HG03280 (cell line): ENCODE measurements at regions not wholly inside any gene's neighbourhood (a gene's known extent, or its start where the extent isn't known, plus 50 kb on each side); places are given as distances from the start of the nearest gene placed in this dataset.

ENCODE experiments used
- ATAC-seq: cut with Tn5 transposase; IDR thresholded peaks from one replicate; pipeline ENCODE4 v1.9.1; 2021; ENCODE audit warnings: mild to moderate bottlenecking, moderate library complexity; ENCODE audit not compliant: unreplicated experiment

- no peak for ATAC-seq
Observed at GRCh38 chr1:244219149-244219548, 168.1 kb downstream of the ZBTB18 start.

DNA sequence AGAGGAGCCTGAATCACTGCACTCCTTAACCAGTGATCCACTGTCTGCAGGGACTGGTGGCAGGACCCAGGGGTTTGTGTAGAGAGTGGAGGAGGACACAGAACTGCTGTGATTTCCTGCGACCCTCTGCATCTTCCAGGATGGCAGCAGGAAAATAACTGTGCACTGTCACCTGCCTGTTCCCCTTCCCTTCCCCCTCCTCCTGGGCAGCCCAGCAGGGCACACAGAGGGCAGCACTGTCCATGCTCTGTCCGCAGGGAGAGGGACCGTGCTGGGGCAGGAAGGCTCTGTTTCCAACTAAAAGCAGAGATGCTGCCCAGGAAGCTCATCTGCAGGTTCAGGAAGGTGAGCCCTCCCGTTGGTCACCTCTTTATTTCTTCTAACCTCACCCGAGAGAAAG lies 168.7 kb downstream of the ZBTB18 start:
- no peak for ATAC-seq

DNA sequence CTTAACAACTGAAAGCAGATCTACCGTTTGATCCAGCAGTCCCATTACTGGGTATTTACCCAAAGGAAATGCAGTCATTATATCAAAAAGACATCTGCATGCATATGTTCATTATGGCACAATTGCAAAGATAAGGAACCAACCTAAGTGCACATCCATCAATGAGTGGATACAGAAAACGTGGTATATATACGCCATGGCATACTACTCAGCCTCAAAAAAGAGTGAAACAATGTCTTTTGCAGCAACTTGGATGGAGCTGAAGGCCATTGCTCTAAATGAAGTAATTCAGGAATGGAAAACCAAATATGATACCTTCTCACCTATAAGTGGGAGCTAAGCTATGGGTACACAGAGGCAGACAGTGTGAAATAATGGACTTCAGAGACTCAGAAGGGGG lies 169.3 kb downstream of the ZBTB18 start:
- ATAC-seq: no peak

DNA sequence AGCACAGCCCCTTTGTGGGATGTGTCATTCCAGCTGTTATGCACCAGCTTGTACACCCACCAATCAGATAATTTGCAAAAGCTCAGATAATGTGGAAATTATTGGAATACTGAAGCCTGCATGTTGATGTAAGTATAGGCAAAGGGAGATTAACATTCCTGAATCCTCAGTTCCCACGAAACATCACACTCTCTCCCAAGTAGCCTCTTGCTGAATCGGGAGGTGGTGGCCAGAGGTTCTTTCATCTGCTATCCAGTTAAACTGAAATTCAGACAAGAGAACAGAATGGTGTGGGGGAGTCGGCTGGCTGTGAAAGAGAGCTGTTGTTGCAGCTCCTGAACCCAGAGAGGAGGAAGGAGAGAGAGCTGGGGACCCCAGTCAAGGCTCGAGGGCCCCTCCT lies 170.9 kb downstream of the ZBTB18 start:
- no peak for ATAC-seq

DNA sequence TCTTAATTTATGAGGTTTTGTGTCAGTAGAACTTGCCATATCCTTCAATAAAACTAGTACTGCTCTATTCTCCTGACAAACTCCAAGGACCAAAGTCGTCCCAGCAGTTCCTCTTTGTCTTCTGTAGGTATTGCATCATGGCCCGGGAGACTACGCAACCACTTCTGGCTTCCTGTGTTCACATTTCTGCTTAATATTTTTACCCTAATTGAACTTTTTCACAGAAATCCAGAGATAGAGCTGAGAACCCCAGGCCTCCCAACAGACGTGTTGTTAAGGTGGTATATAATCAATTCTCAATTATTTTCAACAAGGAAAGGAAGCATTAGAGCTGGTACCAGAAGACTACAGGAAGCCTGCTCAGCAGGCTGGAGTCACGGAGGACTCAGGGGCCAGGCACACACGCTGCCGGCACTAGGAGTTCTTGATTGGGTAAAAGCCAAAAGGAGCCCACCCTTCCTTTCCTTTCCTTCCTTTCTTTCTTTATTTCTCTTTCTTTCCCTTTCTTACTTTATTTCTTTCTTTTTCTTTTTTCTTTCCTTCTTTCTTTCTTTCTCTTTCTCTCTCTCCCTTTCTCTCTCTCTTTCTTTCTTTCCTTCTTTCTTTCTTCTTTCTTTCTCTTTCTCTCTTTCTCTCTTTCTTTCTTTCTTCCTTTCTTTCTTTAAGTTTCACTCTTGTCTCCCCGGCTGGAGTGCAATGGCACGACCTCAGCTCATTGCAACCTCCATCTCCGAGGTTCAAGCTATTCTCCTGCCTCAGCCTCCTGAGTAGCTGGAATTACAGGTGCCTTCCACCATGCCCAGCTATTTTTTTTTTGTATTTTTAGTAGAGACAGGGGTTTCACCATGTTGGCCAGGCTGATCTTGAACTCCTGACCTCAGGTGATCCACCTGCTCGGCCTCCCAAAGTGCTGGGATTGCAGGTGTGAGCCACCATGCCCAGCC lies 173.7 kb downstream of the ZBTB18 start:
- no peak for ATAC-seq

DNA sequence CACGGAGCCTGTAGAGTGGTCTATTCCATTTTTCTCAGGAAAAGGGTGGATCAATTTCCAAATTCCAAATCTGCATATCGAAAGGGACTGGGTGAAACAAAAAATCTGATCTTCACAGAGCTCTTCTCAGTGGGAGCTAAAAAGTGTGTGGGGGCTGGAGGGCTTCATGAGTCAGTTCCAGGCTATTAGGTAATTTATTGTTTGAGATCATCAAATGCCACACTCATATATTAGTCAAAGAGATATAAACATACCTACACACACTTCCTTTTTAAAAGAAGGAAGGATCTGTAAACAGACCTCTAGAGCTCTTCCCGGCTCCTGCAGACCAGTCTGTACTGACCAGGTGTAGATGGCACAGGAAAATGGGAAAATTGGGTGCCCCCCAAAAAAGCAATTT lies 175.4 kb downstream of the ZBTB18 start:
- no peak for ATAC-seq

GRCh38 chr1:244230470-244230869 lies 179.4 kb downstream of the ZBTB18 start:
- no peak for ATAC-seq

DNA sequence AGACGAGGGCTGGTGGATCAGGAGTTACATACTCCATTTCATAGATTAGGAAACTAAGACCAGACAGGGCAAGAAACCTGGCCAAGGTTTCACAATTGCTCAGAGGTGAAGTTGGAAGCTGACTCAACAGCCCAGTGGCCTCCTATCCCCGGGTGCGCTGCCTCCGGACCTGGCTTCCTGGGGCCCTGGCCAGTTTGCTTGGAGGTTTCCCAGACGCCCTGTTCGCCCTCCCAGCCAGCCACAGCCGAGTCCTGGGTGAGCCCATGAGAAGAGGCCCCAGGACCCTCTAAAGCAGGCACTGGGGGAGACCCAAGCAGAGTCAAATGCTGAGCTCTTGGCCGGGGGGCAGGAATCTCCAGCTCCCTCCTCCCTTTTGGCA lies 180.1 kb downstream of the ZBTB18 start:
- no peak for ATAC-seq

DNA sequence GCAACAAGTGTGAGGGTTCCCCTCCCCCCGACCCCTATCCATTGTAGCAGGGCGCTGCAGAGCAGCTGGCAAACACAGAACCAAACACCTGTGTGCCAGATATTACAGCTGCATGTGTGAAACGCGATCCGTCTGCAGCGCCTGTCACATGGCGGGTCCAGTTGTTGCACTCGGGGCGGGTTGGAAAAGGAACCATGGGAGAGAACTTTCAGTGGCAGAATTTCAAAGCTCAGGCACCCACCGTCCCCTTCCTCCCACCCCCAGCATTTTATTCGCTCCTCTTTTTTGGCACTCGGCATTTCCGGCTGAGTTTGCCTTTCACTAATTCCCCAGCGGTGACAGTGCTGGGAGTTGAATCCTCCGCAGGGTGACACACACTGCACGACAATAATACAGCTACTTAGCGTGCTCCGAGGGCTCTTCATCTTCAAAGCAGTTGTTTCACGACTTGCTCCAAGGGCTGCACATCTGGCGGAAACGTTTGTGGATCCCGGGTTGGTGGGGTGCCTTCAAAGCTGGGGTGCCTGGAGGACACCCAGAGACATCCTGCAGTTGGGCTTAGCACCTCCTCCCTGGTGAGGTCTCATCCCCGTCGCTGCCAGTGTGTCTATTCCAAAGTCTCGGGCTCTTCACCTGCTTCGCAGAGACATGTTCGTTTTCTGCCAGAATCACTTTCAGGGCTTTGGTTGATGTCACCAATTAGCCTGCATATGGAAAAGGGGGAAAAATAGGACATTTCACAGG lies 180.7 kb downstream of the ZBTB18 start:
- no peak for ATAC-seq

DNA sequence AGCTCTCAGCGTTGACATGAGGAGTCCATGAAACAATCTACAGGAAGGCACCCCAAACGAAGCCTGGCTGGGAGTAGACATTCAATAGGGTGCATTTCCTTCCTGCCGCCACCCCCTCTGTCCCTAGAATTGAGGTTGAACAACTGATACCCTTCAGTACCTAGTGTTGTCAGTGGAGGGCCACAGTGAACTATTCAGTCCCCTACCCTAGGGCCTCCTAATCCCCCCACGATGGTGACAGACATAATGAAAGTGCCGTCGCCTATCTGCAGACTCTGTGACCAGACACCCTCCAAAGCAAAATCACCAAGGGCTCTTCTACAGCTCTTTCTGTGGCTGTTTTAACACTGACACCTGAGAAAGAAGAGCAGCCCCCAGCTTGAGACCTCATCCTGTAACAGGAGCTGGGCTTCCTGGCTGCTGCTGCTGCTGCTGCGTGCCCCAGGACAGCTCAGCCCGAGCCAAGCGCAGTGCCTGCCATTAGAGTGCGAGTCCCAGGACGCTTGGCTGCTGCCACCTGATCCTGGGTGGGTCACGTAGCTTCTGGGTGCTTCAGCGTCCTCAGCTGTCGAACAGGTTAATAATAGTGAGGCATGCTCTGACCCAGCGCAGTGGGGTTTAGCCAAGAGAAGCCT lies 183.0 kb downstream of the ZBTB18 start:
- ATAC-seq: no peak

GRCh38 chr1:244235157-244235556 lies 184.1 kb downstream of the ZBTB18 start:
- no peak for ATAC-seq

- no peak for ATAC-seq
Observed at GRCh38 chr1:244236101-244236500, 185.0 kb downstream of the ZBTB18 start.

- ATAC-seq: no peak
Observed at GRCh38 chr1:244236721-244237120, 185.6 kb downstream of the ZBTB18 start.

DNA sequence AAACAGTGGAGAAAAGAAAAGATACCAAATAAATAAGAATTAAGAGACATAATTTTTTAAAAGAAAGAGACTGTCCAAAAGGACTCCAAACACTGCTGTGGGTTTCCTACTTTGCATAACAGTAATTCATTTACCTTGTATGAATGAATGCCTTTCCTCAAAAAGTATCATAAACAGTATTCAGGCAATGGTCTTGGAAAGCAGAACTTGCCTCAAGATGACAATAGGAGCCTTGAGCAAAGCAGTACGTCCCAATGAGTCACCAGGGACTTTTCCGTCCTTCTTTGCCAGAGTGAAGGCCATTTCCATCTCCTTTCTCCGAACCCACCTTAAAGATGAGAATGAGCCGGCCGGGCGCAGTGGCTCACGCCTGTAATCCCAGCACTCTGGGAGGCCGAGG lies 186.4 kb downstream of the ZBTB18 start:
- no peak for ATAC-seq

DNA sequence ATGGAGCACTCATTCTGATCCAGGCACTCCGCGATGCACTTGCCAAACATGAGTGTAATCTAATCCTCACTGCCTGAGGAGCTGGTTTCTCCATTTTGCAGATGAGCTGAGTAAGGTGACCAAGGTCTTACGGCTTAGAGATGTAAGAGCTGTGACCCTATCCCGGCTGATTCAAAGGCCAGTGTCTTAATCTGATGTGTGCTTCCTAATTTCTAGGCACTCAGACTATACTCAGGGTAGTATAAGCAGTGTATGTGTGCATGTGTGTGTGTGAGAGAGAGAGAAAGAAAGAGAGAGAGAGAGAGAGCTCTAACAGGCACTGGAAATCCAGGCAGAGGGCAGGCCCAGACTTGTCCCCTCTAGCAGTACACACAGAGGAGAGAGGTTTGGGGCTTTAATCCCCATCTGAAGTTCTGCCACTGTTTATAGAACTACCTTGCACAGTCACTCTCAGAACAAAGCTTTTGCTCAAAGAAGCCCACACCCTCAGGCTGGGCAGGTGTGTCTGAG lies 188.2 kb downstream of the ZBTB18 start:
- peak; percentile 52 for ATAC-seq

- ATAC-seq: no peak
Observed at GRCh38 chr1:244241438-244241837, 190.4 kb downstream of the ZBTB18 start.

DNA sequence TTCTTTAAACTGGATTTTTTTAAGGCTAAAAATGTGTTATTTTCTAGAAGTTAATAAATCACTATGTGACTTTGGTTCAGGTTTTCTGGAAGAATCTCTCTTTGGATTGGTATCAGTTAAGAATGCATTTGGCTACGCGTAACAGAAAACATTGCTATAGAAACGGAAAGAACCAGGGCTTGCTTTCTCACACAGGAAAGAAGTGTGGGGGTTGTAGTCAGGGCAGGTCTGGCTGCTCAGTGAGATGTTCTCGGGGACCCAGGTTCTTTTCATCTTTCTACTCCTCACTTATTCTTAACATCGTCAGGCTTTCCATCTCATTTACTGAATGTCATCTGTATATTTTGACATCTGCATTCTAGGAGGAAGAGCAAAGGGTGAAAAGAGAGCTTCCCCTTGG lies 191.4 kb downstream of the ZBTB18 start:
- ATAC-seq: no peak

- ATAC-seq: no peak
Observed at GRCh38 chr1:244246334-244246733, 195.3 kb downstream of the ZBTB18 start.

DNA sequence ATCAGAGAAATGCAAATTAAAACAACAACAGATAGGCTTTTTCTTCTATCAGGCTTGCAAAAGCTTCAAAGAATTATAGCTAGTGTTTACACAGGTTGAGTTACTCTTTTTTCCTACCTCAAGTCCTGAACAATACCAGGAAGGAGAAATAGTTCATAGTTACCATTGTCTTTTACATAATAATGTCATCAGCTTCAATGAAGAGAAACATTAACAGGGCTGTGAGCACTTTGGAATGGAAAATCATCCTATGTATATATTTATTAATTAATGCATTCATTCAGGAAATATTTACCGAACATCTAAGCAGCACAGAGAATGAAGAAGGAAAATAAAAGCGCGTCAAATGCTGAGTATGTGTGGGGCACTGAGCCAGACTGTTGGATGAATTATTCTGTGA lies 197.3 kb downstream of the ZBTB18 start:
- no peak for ATAC-seq

GRCh38 chr1:244252211-244252610 lies 199.5 kb downstream of the ADSS2 start:
- ATAC-seq: no peak

DNA sequence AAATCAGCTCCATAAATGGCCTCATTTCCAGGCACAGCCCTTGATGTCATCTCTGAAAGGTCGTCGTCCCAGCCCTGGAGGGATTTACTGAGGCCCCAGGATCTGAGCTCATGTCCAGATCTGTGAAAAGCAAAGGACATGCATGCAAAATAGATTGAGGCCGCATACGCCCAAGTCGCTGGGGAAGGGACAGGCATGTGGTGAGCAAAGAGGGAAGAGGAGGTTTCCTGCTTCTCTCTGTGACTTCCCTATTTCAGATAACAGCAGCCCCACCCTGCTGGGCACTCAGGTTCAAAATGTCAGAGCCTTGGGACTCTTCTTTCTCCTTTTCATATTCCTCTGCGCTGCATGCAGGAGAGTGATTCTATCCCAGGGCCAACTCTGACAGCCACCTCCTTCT lies 197.2 kb downstream of the ADSS2 start:
- ATAC-seq: no peak
